ENCODE measurements at regions not wholly inside any gene's neighbourhood (a gene's known extent, or its start where the extent isn't known, plus 50 kb on each side); places are given as distances from the start of the nearest gene placed in this dataset.
"Not testable (repeated sequence)": the region's sequence is repeated elsewhere in the genome, so short reads cannot be mapped to it uniquely, and the experiment has no call there.

GRCh38 chr9:19875291-19875920 is 86.6 kb upstream of the SLC24A2 start:
- no peak for DNase-seq (ENCODE audit: low read depth)

- not testable (repeated sequence) for DNase-seq (ENCODE audit: low read depth)
These were observed 84.4 kb upstream of the SLC24A2 start for GRCh38 chr9:19873188-19873587.

GRCh38 chr9:19870988-19871387 is 82.2 kb upstream of the SLC24A2 start:
- no peak for DNase-seq (ENCODE audit: low read depth)

- DNase-seq (ENCODE audit: low read depth), result no peak
These were observed 52.1 kb upstream of the SLC24A2 start for GRCh38 chr9:19840953-19841352.
